K562 (cell line): ENCODE measurements at regions not wholly inside any gene's neighbourhood (a gene's known extent, or its start where the extent isn't known, plus 50 kb on each side); places are given as distances from the start of the nearest gene placed in this dataset.

Experiments
- CREBBP ChIP-seq: IDR thresholded peaks from one replicate; pipeline ENCODE4 v1.6.1; 2012; ENCODE audit warnings: low read depth, mild to moderate bottlenecking, control low read depth, inconsistent platforms, low read length
- DLX4 ChIP-seq: fragments of 250-450 bp; sonication (Bioruptor Pico); IDR thresholded peaks from 2 replicates; pipeline ENCODE4 v1.6.1; 2021; ENCODE audit warnings: mild to moderate bottlenecking
- ETV5 ChIP-seq: sonication (generic); formaldehyde crosslinking; IDR thresholded peaks from 2 replicates; pipeline ENCODE4 v1.4.0; 2020; ENCODE audit warnings: low read depth, mild to moderate bottlenecking, missing genetic modification reagents
- FOXJ3 ChIP-seq: sonication (generic); formaldehyde crosslinking; IDR thresholded peaks from 2 replicates; pipeline ENCODE4 v1.4.0; 2020; ENCODE audit warnings: mild to moderate bottlenecking, missing genetic modification reagents
- GTF2B ChIP-seq: IDR thresholded peaks from 2 replicates; pipeline ENCODE4 v1.6.1; 2011; ENCODE audit not compliant: insufficient read length; ENCODE audit errors: extremely low read depth
- HCFC1 ChIP-seq: IDR thresholded peaks from 2 replicates; pipeline ENCODE4 v1.6.1; 2012; ENCODE audit warnings: low read depth, low read length, improper control_type of control experiment
- ILK ChIP-seq: fragments of 450-650 bp; IDR thresholded peaks from 2 replicates; pipeline ENCODE4 v1.6.1; 2016; ENCODE audit warnings: missing genetic modification characterization, low read depth, mild to moderate bottlenecking, missing compliant biosample characterization, moderate library complexity, borderline replicate concordance
- KLF1 ChIP-seq: fragments of 450-650 bp; IDR thresholded peaks from 2 replicates; pipeline ENCODE4 v1.6.1; 2016; ENCODE audit warnings: missing genetic modification characterization, missing compliant biosample characterization
- MBD2 ChIP-seq: sonication (generic); IDR thresholded peaks from 2 replicates; pipeline ENCODE4 v1.6.1; 2016; ENCODE audit warnings: low read depth, borderline replicate concordance
- MCM7 ChIP-seq, 2 experiments: fragments of 450-650 bp; IDR thresholded peaks; 2 replicates each; pipeline ENCODE4 v1.6.1; 2016 to 2018
- PHF20 ChIP-seq: fragments of 450-650 bp; IDR thresholded peaks from 2 replicates; pipeline ENCODE4 v1.6.1; 2018; ENCODE audit not compliant: partially characterized antibody
- RFX7 ChIP-seq: fragments of 250-450 bp; sonication (Bioruptor Pico); IDR thresholded peaks from 2 replicates; pipeline ENCODE4 v1.5.1; 2021; ENCODE audit warnings: mild to moderate bottlenecking
- SIN3A ChIP-seq, 2 experiments: fragments of 150-350 bp in 1 of 2; IDR thresholded peaks; 2 replicates each; pipeline ENCODE4 v1.6.1; 2011 to 2016; ENCODE audit warnings: borderline replicate concordance in 2 of 2, low read depth in 2 of 2, low read length in 2 of 2, mild to moderate bottlenecking in 2 of 2, moderate library complexity in 2 of 2; ENCODE audit not compliant: control insufficient read depth in 1 of 2
- SMC3 ChIP-seq: conservative IDR thresholded peaks from 2 replicates; pipeline ENCODE4 v1.6.1; 2011; ENCODE audit warnings: low read depth, low read length, improper control_type of control experiment; ENCODE audit not compliant: insufficient read depth
- ZBTB49 ChIP-seq: sonication (generic); formaldehyde crosslinking; IDR thresholded peaks from 2 replicates; pipeline ENCODE4 v1.8.0; 2022; ENCODE audit warnings: missing genetic modification reagents, mild to moderate bottlenecking, borderline replicate concordance
- ZNF239 ChIP-seq: fragments of 250-450 bp; sonication (Bioruptor Pico); IDR thresholded peaks from 2 replicates; pipeline ENCODE4 v1.4.0; 2020; ENCODE audit warnings: mild to moderate bottlenecking
- ZNF347 ChIP-seq: fragments of 450-650 bp; formaldehyde crosslinking; IDR thresholded peaks from 2 replicates; pipeline ENCODE4 v1.4.0; 2020; ENCODE audit warnings: low read depth, mild to moderate bottlenecking, moderate library complexity
- ZNF395 ChIP-seq: fragments of 200-800 bp; sonication (Bioruptor generic); IDR thresholded peaks from 2 replicates; pipeline ENCODE4 v1.6.1; 2017; ENCODE audit warnings: missing genetic modification characterization, missing compliant biosample characterization
- ZNF740 ChIP-seq, 3 experiments: fragments of 200-800 bp in 1 of 3; sonication (Bioruptor generic) in 1 of 3; sonication (generic) in 1 of 3; formaldehyde crosslinking in 1 of 3; IDR thresholded peaks; 2 replicates each; pipeline versions ENCODE4 v1.6.1 to v1.8.0; 2016 to 2022; ENCODE audit warnings: mild to moderate bottlenecking in 2 of 3, missing compliant biosample characterization in 2 of 3, missing genetic modification characterization in 2 of 3, missing genetic modification reagents in 1 of 3

- TF ChIP-seq GTF2B (peak; percentile 27), FOXJ3 (no peak), ZNF347 (CRISPR knock-in tag) (no peak), PHF20 (peak; percentile 20), ZNF239 (CRISPR knock-in tag) (no peak), ETV5 (CRISPR knock-in tag) (peak; percentile 51), RFX7 (CRISPR knock-in tag) (no peak), SIN3A (IDR thresholded peaks at IDR 0.05; ENCODE audit: borderline replicate concordance in 2 of 2, control insufficient read depth in 1 of 2, low read depth in 2 of 2, low read length in 2 of 2) (peak; percentile 40 to 76; a peak in 1 of 4 replicates), ZNF740 (CRISPR knock-in tag; IDR thresholded peaks at IDR 0.05) (0 out of 2 replicates have a peak, but pooled peaks have one; percentile 63), ZNF740 (tag; IDR thresholded peaks at IDR 0.05) (peak in 1 of 2 experiments; percentile 47; a peak in 1 of 4 replicates), ILK (no peak), CREBBP (no peak), ZBTB49 (no peak), DLX4 (no peak), SMC3 (no peak), MBD2 (peak; percentile 65), MCM7 (IDR thresholded peaks at IDR 0.05) (no peak), HCFC1 (peak; percentile 88), KLF1 (tag) (no peak), ZNF395 (no peak)
These were observed 1419.1 kb downstream of the UQCRFS1 start (continued) for GRCh38 chr19:27793644-27794493.
